Thyroid gland (tissue), 4 donors: ENCODE measurements at regions not wholly inside any gene's neighbourhood (a gene's known extent, or its start where the extent isn't known, plus 50 kb on each side); places are given as distances from the start of the nearest gene placed in this dataset.
A peak's percentile ranks its signal among the peaks of the same experiment; 100 is the strongest.

Source experiments
- DNase-seq, 2 donors: peaks; one replicate each; pipeline ENCODE4 v3.0.0-alpha.2; 2019
- H3K27ac ChIP-seq, 3 donors: fragments of 200-600 bp; sonication (generic); 1 replicate in 2 of 3; 2 replicates in 1 of 3; pipeline ENCODE4 v1.5.1; 2016 to 2019; ENCODE audit warnings: mild to moderate bottlenecking in 1 of 3, moderate library complexity in 1 of 3
- H3K27me3 ChIP-seq: fragments of 200-600 bp; sonication (generic); one replicate; pipeline ENCODE4 v1.5.1; 2019
- H3K36me3 ChIP-seq, 2 donors: fragments of 200-600 bp; sonication (generic); one replicate each; pipeline ENCODE4 v1.5.1; 2016 to 2019
- H3K4me1 ChIP-seq, 2 donors: fragments of 200-600 bp; sonication (generic); one replicate each; pipeline ENCODE4 v1.5.1; 2017 to 2019
- H3K4me3 ChIP-seq, 3 donors: fragments of 200-600 bp; sonication (generic); replicated peaks in 1 of 3; 1 replicate in 2 of 3; 2 replicates in 1 of 3; pipeline ENCODE4 v1.5.1; 2016; ENCODE audit warnings: mild to moderate bottlenecking in 1 of 3
- H3K9me3 ChIP-seq: fragments of 200-600 bp; sonication (generic); one replicate; pipeline ENCODE4 v1.5.1; 2017
- CTCF ChIP-seq, 6 experiments: fragments of 200-600 bp in 3 of 6; fragments of 450-650 bp in 3 of 6; sonication (generic) in 3 of 6; IDR thresholded peaks; one replicate each; pipeline ENCODE4 v1.5.1; 2016 to 2019; ENCODE audit warnings: antibody characterized with exemption in 6 of 6, mild to moderate bottlenecking in 2 of 6, inconsistent platforms in 1 of 6, moderate library complexity in 1 of 6
- POLR2A ChIP-seq, 2 donors: fragments of 450-650 bp; IDR thresholded peaks; one replicate each; pipeline ENCODE4 v1.6.1; 2017; ENCODE audit warnings: antibody characterized with exemption in 2 of 2, mild to moderate bottlenecking in 2 of 2, moderate library complexity in 1 of 2
- WGBS, 2 donors: methylation state at CpG; one replicate each; pipeline ENCODE4 v1.1.5; 2017; 5-methylcytosine and 5-hydroxymethylcytosine counted together
- intact Hi-C: fragments of 100-400 bp; cut with DNase I; formaldehyde crosslinking; loops from one replicate; pipeline ENCODE4 v1.15.1; 2023

GRCh38 chr10:3264161-3264761, 91.7 kb upstream of the PITRM1 start:
- peak; percentile 11 to 29 for DNase-seq
- Histone ChIP-seq H3K36me3 (no peaks in the 10 kb centered on the region), H3K4me1 (no peaks in the 10 kb centered on the region), H3K27me3 (no peaks in the 10 kb centered on the region), H3K4me3 (no peak overlapping the region), H3K9me3 (no peaks in the 10 kb centered on the region), H3K27ac (no peak overlapping the region)
- WGBS, 2 donors = 58 to 69% methylated on average over 8 to 12 of the region's 12 CpGs
- TF ChIP-seq POLR2A (IDR thresholded peaks at IDR 0.05) = no peak
- intact Hi-C loops = no loop called here

GRCh38 chr10:3263747-3264146, 91.2 kb upstream of the PITRM1 start:
- DNase-seq = no peak
- Histone ChIP-seq H3K9me3 (no peaks in the 10 kb centered on the region), H3K27ac (no peak overlapping the region), H3K4me3 (no peak overlapping the region), H3K36me3 (no peaks in the 10 kb centered on the region), H3K27me3 (no peaks in the 10 kb centered on the region), H3K4me1 (no peaks in the 10 kb centered on the region)
- intact Hi-C loops = no loop called here
- WGBS, 2 donors = 63 to 64% methylated on average over 12 of the region's 12 CpGs
- TF ChIP-seq POLR2A (IDR thresholded peaks at IDR 0.05) (no peak), CTCF (IDR thresholded peaks at IDR 0.05) (no peak)

DNA sequence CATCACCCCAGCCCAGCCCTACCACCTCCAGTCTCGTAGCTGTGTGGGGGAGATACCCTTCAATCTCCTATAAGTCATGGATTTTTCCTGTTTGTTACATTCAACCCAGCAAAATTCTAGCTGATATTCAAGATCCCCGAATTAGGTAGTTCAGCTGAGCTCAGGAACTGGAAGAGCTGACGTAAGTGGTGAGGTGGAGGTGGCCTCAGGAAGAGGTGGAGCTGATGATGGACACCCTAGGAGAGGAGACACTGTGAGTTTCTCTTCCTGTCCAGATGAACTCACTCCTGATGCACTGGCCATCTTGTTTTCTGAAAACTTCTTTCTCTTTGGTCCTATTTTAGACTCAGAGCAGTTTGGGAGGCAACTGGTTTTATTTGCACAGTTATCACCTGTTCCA, 90.5 kb upstream of the PITRM1 start:
- no peak for TF ChIP-seq CTCF (IDR thresholded peaks at IDR 0.05)
- TF ChIP-seq POLR2A (IDR thresholded peaks at IDR 0.05) = no peak
- DNase-seq = no peak
- Histone ChIP-seq H3K4me1 (no peaks in the 10 kb centered on the region), H3K27me3 (no peaks in the 10 kb centered on the region), H3K9me3 (no peaks in the 10 kb centered on the region), H3K36me3 (no peaks in the 10 kb centered on the region), H3K4me3 (no peak overlapping the region), H3K27ac (no peak overlapping the region)
- 53 to 55% methylated on average over 3 of the region's 3 CpGs for WGBS, 2 donors
- intact Hi-C loops = no loop called here

GRCh38 chr10:3261921-3262320, 89.3 kb upstream of the PITRM1 start:
- no peak for DNase-seq
- TF ChIP-seq POLR2A (IDR thresholded peaks at IDR 0.05) (no peak), CTCF (IDR thresholded peaks at IDR 0.05) (no peak)
- H3K27ac ChIP-seq = no peak overlapping the region
- no peaks in the 10 kb centered on the region for H3K36me3 ChIP-seq
- intact Hi-C loops = no loop called here
- no peak overlapping the region for H3K4me3 ChIP-seq
- no peaks in the 10 kb centered on the region for H3K4me1 ChIP-seq
- 72 to 78% methylated on average over 5 of the region's 5 CpGs for WGBS, 2 donors
- no peaks in the 10 kb centered on the region for H3K27me3 ChIP-seq
- no peaks in the 10 kb centered on the region for H3K9me3 ChIP-seq

GRCh38 chr10:3260066-3260834, 87.7 kb upstream of the PITRM1 start:
- Histone ChIP-seq H3K4me3 (no peak overlapping the region), H3K27ac (no peak overlapping the region), H3K9me3 (no peaks in the 10 kb centered on the region), H3K4me1 (no peaks in the 10 kb centered on the region), H3K27me3 (no peaks in the 10 kb centered on the region), H3K36me3 (no peaks in the 10 kb centered on the region)
- intact Hi-C loops = no loop called here
- TF ChIP-seq POLR2A (IDR thresholded peaks at IDR 0.05) (no peak), CTCF (IDR thresholded peaks at IDR 0.05) (no peak)
- WGBS, 2 donors = 85 to 86% methylated on average over 18 of the region's 18 CpGs
- DNase-seq = no peak
